Body of pancreas (tissue), 4 donors: ENCODE measurements at regions not wholly inside any gene's neighbourhood (a gene's known extent, or its start where the extent isn't known, plus 50 kb on each side); places are given as distances from the start of the nearest gene placed in this dataset.

Source experiments
- CTCF ChIP-seq, 7 experiments: fragments of 450-650 bp in 4 of 7; fragments of 200-600 bp in 3 of 7; sonication (generic) in 3 of 7; IDR thresholded peaks; one replicate each; pipeline ENCODE4 v1.5.1; 2016 to 2019; ENCODE audit warnings: antibody characterized with exemption in 7 of 7
- POLR2A ChIP-seq, 3 donors: fragments of 450-650 bp; IDR thresholded peaks; one replicate each; pipeline ENCODE4 v1.6.1; 2016; ENCODE audit warnings: antibody characterized with exemption in 3 of 3, mild to moderate bottlenecking in 2 of 3

GRCh38 chr15:38796589-38796988 lies 232.0 kb upstream of the RASGRP1 start:
- no peak for TF ChIP-seq CTCF (IDR thresholded peaks at IDR 0.05)
- no peak for TF ChIP-seq POLR2A (IDR thresholded peaks at IDR 0.05)
